NT2/D1 (cell line): ENCODE measurements at regions not wholly inside any gene's neighbourhood (a gene's known extent, or its start where the extent isn't known, plus 50 kb on each side); places are given as distances from the start of the nearest gene placed in this dataset.

Experiments used
- SUZ12 ChIP-seq: IDR thresholded peaks from 2 replicates; pipeline ENCODE4 v1.6.1; 2011; ENCODE audit not compliant: insufficient read length, insufficient read depth; ENCODE audit errors: extremely low read depth
- YY1 ChIP-seq: IDR thresholded peaks from 2 replicates; pipeline ENCODE4 v1.6.1; 2011; ENCODE audit not compliant: insufficient read length, insufficient read depth

- TF ChIP-seq YY1 (no peak), SUZ12 (no peak)
Observed at GRCh38 chr1:208515129-208515528, 270.9 kb upstream of the PLXNA2 start.
